GM19238 (cell line): ENCODE measurements at regions not wholly inside any gene's neighbourhood (a gene's known extent, or its start where the extent isn't known, plus 50 kb on each side); places are given as distances from the start of the nearest gene placed in this dataset.

ENCODE experiments used
- DNase-seq: peaks from one replicate; pipeline ENCODE4 v3.0.0; 2011; ENCODE audit warnings: low spot score; ENCODE audit not compliant: insufficient read length

DNA sequence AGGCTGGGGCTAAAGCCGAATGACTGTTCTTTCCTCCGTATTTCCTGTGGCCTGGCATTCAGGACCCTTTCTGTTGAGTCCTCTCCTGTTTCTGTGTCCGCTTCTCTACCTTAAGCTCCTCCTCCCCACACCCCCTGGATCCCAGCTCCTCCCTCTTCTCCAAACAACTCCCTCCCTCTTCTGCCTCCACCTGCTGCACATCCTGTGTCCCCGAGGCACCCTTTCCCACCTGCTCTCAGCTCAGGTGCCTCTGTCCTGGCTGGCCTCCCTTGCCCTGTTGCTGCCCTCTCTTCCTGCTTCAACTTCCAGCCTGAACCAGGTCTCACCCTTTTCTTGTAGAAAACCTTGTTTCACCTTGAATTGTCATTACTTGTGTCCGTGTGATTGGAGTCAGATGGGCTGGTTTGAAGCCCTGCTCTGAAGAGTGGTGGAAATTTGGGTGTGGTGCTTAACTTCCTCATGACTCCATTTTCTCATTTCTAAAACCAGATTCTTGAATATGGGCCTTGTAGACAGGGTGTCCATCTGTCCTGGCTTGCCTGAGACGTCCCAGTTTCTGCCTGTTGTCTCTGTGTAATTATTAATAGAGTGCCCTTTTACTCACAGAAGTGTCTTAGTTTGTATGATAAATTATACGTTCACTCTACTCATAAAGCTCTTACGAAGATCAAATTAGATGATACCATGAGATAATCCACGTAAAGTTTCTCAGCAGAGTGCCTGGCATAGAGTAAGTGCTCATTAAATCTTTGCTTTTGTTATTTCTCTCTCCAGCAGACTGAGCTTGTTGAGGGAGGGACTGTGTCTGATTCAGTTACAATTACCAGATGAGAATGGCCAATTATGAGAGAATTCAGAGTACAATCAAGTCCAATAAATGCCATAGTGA lies 58.9 kb upstream of the TRABD2B start:
- DNase-seq: no peak

DNA sequence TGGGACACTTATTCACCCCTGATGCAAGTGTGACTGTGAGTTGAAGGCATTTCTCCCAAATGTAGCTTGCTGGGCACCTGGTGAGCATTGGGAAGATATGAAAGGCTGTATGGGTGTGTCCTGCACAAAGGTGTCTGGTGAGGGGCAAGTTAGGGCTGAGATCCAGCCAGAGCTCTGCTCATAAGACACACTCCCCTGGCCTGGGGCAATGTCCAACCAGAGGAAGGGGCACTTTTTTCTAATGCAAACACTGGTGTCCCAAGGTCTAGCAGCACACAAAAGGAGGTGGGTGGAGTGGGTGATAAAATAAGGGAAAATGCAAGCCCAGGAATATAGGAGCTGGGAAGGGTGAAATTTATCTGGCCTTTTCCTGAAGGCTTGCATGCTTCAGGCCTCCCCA lies 57.0 kb upstream of the TRABD2B start:
- no peak for DNase-seq

DNA sequence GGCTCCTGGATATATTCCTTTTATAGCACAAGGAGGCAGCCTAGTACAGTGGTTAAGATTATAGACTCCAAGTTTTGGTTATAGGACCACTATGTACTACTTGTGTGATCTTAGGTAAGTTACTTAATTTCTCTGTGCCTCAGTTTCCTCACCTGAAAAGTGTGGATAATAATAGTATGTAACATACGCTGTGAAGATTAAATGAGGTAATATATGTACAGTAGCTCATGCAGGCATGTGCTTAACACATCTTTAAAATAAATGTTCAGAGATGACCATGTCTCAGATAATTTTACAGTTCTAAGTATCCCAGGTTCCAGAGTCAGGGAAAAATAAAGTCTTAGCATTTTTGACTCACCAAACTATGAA lies 55.7 kb upstream of the TRABD2B start:
- no peak for DNase-seq

GRCh38 chr1:48051466-48052126 lies 54.4 kb upstream of the TRABD2B start:
- no peak for DNase-seq

DNA sequence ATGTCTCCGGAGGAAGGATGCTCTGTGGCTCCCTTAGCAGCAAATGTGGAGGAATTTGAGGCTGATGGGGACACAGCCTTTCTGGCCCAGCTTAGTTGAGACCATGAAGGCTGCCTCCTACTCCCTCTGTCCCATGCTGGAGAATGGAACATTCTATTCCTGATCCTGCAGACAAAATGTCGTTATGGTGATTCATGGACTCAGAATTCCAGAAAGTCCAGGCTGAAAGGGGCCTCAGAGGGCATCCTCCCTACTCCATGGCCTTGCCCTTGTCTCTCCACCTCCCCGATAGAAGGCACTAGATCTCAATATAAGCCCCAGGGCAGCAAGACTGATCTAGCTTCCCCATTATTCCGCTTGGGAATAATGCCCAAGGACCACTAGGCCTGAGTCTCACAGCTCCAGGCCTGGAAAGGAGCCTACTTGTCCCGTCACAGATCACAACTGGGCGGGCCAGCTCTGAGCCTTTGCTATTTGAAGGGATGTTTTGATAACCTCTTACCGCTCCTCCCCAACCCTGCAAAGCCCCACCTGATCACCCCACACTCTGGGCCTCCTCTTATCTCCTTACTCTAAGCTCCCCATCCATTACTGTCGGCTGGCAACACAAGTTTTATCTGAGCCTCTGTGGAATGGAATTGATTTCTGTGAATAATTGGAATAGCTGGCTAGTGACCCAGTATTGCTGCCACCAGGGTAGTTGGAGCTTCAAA lies 52.8 kb upstream of the TRABD2B start:
- DNase-seq: no peak

GRCh38 chr1:48048980-48049379 lies 51.8 kb upstream of the TRABD2B start:
- DNase-seq: no peak

GRCh38 chr1:48048064-48048463 lies 50.9 kb upstream of the TRABD2B start:
- DNase-seq: no peak

DNA sequence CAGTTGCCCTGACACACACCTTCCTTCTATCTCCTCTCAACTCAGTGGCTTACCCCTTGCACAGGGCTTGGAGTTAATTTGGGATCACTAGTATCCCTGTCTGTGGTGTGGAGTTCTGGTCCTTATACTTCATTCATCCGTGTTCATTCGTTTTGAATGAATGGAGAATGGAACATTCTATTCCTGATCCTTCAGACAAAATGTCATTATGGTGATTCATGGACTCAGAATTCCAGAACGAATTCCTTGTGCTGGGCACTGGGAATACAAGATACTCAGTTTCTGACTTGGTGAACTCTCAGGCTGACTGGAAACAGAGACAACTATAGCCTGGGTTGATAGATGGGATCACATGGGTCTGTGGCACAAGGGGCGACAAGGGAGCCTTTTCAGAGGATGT lies 49.9 kb upstream of the TRABD2B start:
- DNase-seq: no peak
